SK-N-SH (cell line): ENCODE measurements at regions not wholly inside any gene's neighbourhood (a gene's known extent, or its start where the extent isn't known, plus 50 kb on each side); places are given as distances from the start of the nearest gene placed in this dataset.

ENCODE experiments used
- CTCF ChIP-seq: fragments of 200-600 bp; sonication (generic); IDR thresholded peaks from 2 replicates; pipeline ENCODE4 v1.6.1; 2017; ENCODE audit warnings: antibody characterized with exemption, mild to moderate bottlenecking, moderate library complexity
- FOXM1 ChIP-seq: IDR thresholded peaks from 2 replicates; pipeline ENCODE4 v1.4.0; 2012; ENCODE audit warnings: low read depth, mild to moderate bottlenecking
- GABPA ChIP-seq: IDR thresholded peaks from 2 replicates; pipeline ENCODE4 v1.4.0; 2012; ENCODE audit warnings: low read depth, mild to moderate bottlenecking
- GATA2 ChIP-seq: sonication (generic); formaldehyde crosslinking; IDR thresholded peaks from 2 replicates; pipeline ENCODE4 v1.5.0; 2020; ENCODE audit warnings: mild to moderate bottlenecking, missing genetic modification reagents
- JUND ChIP-seq: IDR thresholded peaks from 2 replicates; pipeline ENCODE4 v1.4.0; 2012
- MAX ChIP-seq: IDR thresholded peaks from 2 replicates; pipeline ENCODE4 v1.4.0; 2012; ENCODE audit warnings: low read depth
- NRF1 ChIP-seq: IDR thresholded peaks from 2 replicates; pipeline ENCODE4 v1.6.1; 2012; ENCODE audit warnings: low read depth, mild to moderate bottlenecking, low read length
- RAD21 ChIP-seq: IDR thresholded peaks from 2 replicates; pipeline ENCODE4 v1.6.1; 2012; ENCODE audit warnings: mild to moderate bottlenecking, low read length
- RCOR1 ChIP-seq: fragments of 150-350 bp; IDR thresholded peaks from 2 replicates; pipeline ENCODE4 v1.6.1; 2017; ENCODE audit warnings: antibody characterized with exemption, low read length
- REST ChIP-seq: IDR thresholded peaks from 2 replicates; pipeline ENCODE4 v1.6.1; 2012; ENCODE audit warnings: mild to moderate bottlenecking, low read depth, low read length, moderate library complexity
- ZBTB33 ChIP-seq: IDR thresholded peaks from 2 replicates; pipeline ENCODE4 v1.4.0; 2012; ENCODE audit warnings: low read depth, borderline replicate concordance

GRCh38 chr1:79785964-79786363, 779.4 kb upstream of the ADGRL4 start:
- TF ChIP-seq JUND: no peak
- no peak for TF ChIP-seq GABPA
- TF ChIP-seq CTCF: no peak
- TF ChIP-seq FOXM1: no peak
- TF ChIP-seq NRF1: no peak
- no peak for TF ChIP-seq MAX
- no peak for TF ChIP-seq GATA2 (CRISPR knock-in tag)
- no peak for TF ChIP-seq RCOR1
- no peak for TF ChIP-seq REST
- no peak for TF ChIP-seq ZBTB33
- no peak for TF ChIP-seq RAD21
